H9 (cell line): ENCODE measurements at regions not wholly inside any gene's neighbourhood (a gene's known extent, or its start where the extent isn't known, plus 50 kb on each side); places are given as distances from the start of the nearest gene placed in this dataset.
A peak's percentile ranks its signal among the peaks of the same experiment; 100 is the strongest.

ENCODE experiments used
- DNase-seq: peaks from one replicate; pipeline ENCODE4 v3.0.0-alpha.2; 2017
- H2AFZ ChIP-seq: one replicate; pipeline ENCODE4 v1.6.1; 2013; ENCODE audit warnings: mild to moderate bottlenecking, low read length, control low read depth, moderate library complexity
- H2AK5ac ChIP-seq: 2 replicates; pipeline ENCODE4 v1.6.1; 2013; ENCODE audit warnings: low read length, control low read depth, mixed read lengths; ENCODE audit not compliant: insufficient read length
- H2BK120ac ChIP-seq: one replicate; pipeline ENCODE4 v1.6.1; 2013; ENCODE audit warnings: low read depth, mild to moderate bottlenecking, low read length, control low read depth, inconsistent platforms; ENCODE audit not compliant: poor library complexity, severe bottlenecking
- H2BK12ac ChIP-seq: 2 replicates; pipeline ENCODE4 v1.6.1; 2013; ENCODE audit warnings: low read length, control low read depth, mixed read lengths, low read depth; ENCODE audit not compliant: insufficient read length
- H2BK15ac ChIP-seq: 2 replicates; pipeline ENCODE4 v1.6.1; 2013; ENCODE audit warnings: low read depth, low read length, control low read depth
- H2BK20ac ChIP-seq: one replicate; pipeline ENCODE4 v1.6.1; 2013; ENCODE audit warnings: low read depth, mild to moderate bottlenecking, low read length, control low read depth, inconsistent platforms; ENCODE audit not compliant: poor library complexity, severe bottlenecking
- H2BK5ac ChIP-seq: 2 replicates; pipeline ENCODE4 v1.6.1; 2013; ENCODE audit warnings: low read length, control low read depth, mixed read lengths; ENCODE audit not compliant: insufficient read length
- H3K14ac ChIP-seq: 2 replicates; pipeline ENCODE4 v1.6.1; 2013; ENCODE audit warnings: low read length, control low read depth; ENCODE audit not compliant: insufficient read depth
- H3K18ac ChIP-seq: 2 replicates; pipeline ENCODE4 v1.6.1; 2013; ENCODE audit warnings: low read depth, mild to moderate bottlenecking, mixed read lengths, low read length, control low read depth; ENCODE audit not compliant: insufficient read length
- H3K23ac ChIP-seq: 2 replicates; pipeline ENCODE4 v1.6.1; 2013; ENCODE audit warnings: low read length, control low read depth, mixed read lengths, low read depth; ENCODE audit not compliant: insufficient read length
- H3K23me2 ChIP-seq: 2 replicates; pipeline ENCODE4 v1.6.1; 2013; ENCODE audit warnings: low read depth, mild to moderate bottlenecking, mixed read lengths, low read length, control low read depth; ENCODE audit not compliant: insufficient read length, poor library complexity, severe bottlenecking
- H3K27ac ChIP-seq: 2 replicates; pipeline ENCODE4 v1.5.1; 2013; ENCODE audit warnings: low read length, control low read depth, mixed read lengths, low read depth; ENCODE audit not compliant: insufficient read length
- H3K27me3 ChIP-seq: 2 replicates; pipeline ENCODE4 v1.6.1; 2013; ENCODE audit warnings: low read length, control low read depth, inconsistent platforms; ENCODE audit not compliant: insufficient read depth
- H3K4ac ChIP-seq: 2 replicates; pipeline ENCODE4 v1.6.1; 2013; ENCODE audit warnings: low read depth, mild to moderate bottlenecking, control low read depth, inconsistent platforms, low read length, moderate library complexity
- H3K4me1 ChIP-seq: 2 replicates; pipeline ENCODE4 v1.6.1; 2013; ENCODE audit warnings: low read length, control low read depth, inconsistent platforms; ENCODE audit not compliant: insufficient read depth
- H3K4me2 ChIP-seq: 2 replicates; pipeline ENCODE4 v1.6.1; 2013; ENCODE audit warnings: low read length, control low read depth, mixed read lengths; ENCODE audit not compliant: insufficient read length, insufficient read depth
- H3K56ac ChIP-seq: 2 replicates; pipeline ENCODE4 v1.6.1; 2013; ENCODE audit warnings: low read depth, mild to moderate bottlenecking, mixed read lengths, low read length, control low read depth; ENCODE audit not compliant: insufficient read length
- H3K79me1 ChIP-seq: 2 replicates; pipeline ENCODE4 v1.6.1; 2013; ENCODE audit warnings: low read depth, mild to moderate bottlenecking, moderate library complexity, low read length, control low read depth, inconsistent platforms; ENCODE audit not compliant: insufficient read depth, poor library complexity, severe bottlenecking
- H3K79me2 ChIP-seq: 2 replicates; pipeline ENCODE4 v1.6.1; 2013; ENCODE audit warnings: low read length, control low read depth, inconsistent platforms; ENCODE audit not compliant: insufficient read depth
- H3K9ac ChIP-seq: 2 replicates; pipeline ENCODE4 v1.6.1; 2013; ENCODE audit warnings: low read length, control low read depth, mixed read lengths; ENCODE audit not compliant: insufficient read length; ENCODE audit errors: extremely low read depth
- H3K9me3 ChIP-seq: one replicate; pipeline ENCODE4 v1.6.1; 2013; ENCODE audit warnings: low read depth, low read length, inconsistent platforms; ENCODE audit not compliant: control insufficient read depth
- H3T11ph ChIP-seq: one replicate; pipeline ENCODE4 v1.6.1; 2013; ENCODE audit warnings: mild to moderate bottlenecking, low read length, control low read depth, inconsistent platforms
- H4K20me1 ChIP-seq: one replicate; pipeline ENCODE4 v1.6.1; 2013; ENCODE audit not compliant: control insufficient read depth, insufficient read length, insufficient read depth
- H4K5ac ChIP-seq: 2 replicates; pipeline ENCODE4 v1.6.1; 2013; ENCODE audit warnings: low read depth, mild to moderate bottlenecking, mixed read lengths, low read length, control low read depth; ENCODE audit not compliant: insufficient read length
- H4K8ac ChIP-seq: replicated peaks from 2 replicates; pipeline ENCODE4 v1.6.1; 2013; ENCODE audit warnings: low read length, control low read depth, mixed read lengths, low read depth; ENCODE audit not compliant: insufficient read length
- H4K91ac ChIP-seq: 2 replicates; pipeline ENCODE4 v1.6.1; 2013; ENCODE audit warnings: low read depth, mild to moderate bottlenecking, moderate library complexity, mixed read lengths, low read length, control low read depth; ENCODE audit not compliant: insufficient read length
- H3K27ac Mint-ChIP-seq, 3 experiments: 2 replicates in 2 of 3; 3 replicates in 1 of 3; pipeline ENCODE4 v1.8.0; 2020 to 2021; ENCODE audit warnings: mixed read lengths in 3 of 3, mild to moderate bottlenecking in 1 of 3, moderate library complexity in 1 of 3
- H3K27me3 Mint-ChIP-seq: 2 replicates; pipeline ENCODE4 v1.8.0; 2021; ENCODE audit warnings: low read depth, mild to moderate bottlenecking, moderate library complexity, mixed read lengths
- H3K36me3 Mint-ChIP-seq, 3 experiments: 2 replicates in 2 of 3; 3 replicates in 1 of 3; pipeline ENCODE4 v1.8.0; 2020 to 2021; ENCODE audit warnings: low read depth in 3 of 3, mixed read lengths in 3 of 3; ENCODE audit not compliant: insufficient read depth in 1 of 3
- H3K4me1 Mint-ChIP-seq, 2 experiments: 2 replicates each; pipeline ENCODE4 v1.8.0; 2020; ENCODE audit warnings: mixed read lengths in 2 of 2
- H3K4me3 Mint-ChIP-seq, 2 experiments: 2 replicates in 1 of 2; 3 replicates in 1 of 2; pipeline ENCODE4 v1.8.0; 2020 to 2021; ENCODE audit warnings: mild to moderate bottlenecking in 2 of 2, mixed read lengths in 2 of 2, moderate library complexity in 1 of 2
- H3K9me3 Mint-ChIP-seq, 2 experiments: 2 replicates in 1 of 2; 3 replicates in 1 of 2; pipeline ENCODE4 v1.8.0; 2020; ENCODE audit warnings: mild to moderate bottlenecking in 2 of 2, mixed read lengths in 2 of 2, moderate library complexity in 1 of 2
- WGBS: extraction: QIAGEN DNeasy Blood & Tissue Kit; methylation state at CpG from one replicate; pipeline ENCODE4 v1.1.7; 2013; ENCODE audit warnings: missing lambda C conversion rate, low lambda C conversion rate, mixed read lengths; ENCODE audit not compliant: insufficient read length; ENCODE audit errors: extremely low coverage; 5-methylcytosine and 5-hydroxymethylcytosine counted together
- TF ChIP-seq, protein P1 (sequence below): fragments of 200-600 bp; sonication (generic); conservative IDR thresholded peaks from 3 replicates; pipeline ENCODE4 v1.8.0; 2021; ENCODE audit warnings: antibody characterized with exemption, mild to moderate bottlenecking

- Mint-ChIP-seq H3K4me3 (no peak overlapping the region), H3K27me3 (no peaks in the 10 kb centered on the region; the same call in 1 of the 2 replicates), H3K36me3 (no peaks in the 10 kb centered on the region; a peak in 2 of 7 replicates), H3K4me1 (no peaks in the 10 kb centered on the region), H3K9me3 (no peaks in the 10 kb centered on the region), H3K27ac (no peak overlapping the region)
- Histone ChIP-seq H2AK5ac (no peak overlapping the region), H3K27ac (no peak overlapping the region), H3K79me1 (no peaks in the 10 kb centered on the region), H3K9me3 (no peaks in the 10 kb centered on the region), H2BK20ac (no peak overlapping the region), H3K23me2 (no peaks in the 10 kb centered on the region), H3T11ph (no peak overlapping the region), H2BK5ac (no peak overlapping the region), H3K4me2 (no peak overlapping the region), H4K5ac (no peak overlapping the region), H3K18ac (no peak overlapping the region), H3K9ac (no peak overlapping the region), H2AFZ (no peak overlapping the region), H4K20me1 (no peaks in the 10 kb centered on the region), H2BK120ac (no peak overlapping the region), H3K4ac (no peak overlapping the region), H3K27me3 (no peaks in the 10 kb centered on the region), H3K23ac (no peak overlapping the region), H4K91ac (no peak overlapping the region), H2BK15ac (no peak overlapping the region), H4K8ac (no peak overlapping the region), H3K4me1 (no peaks in the 10 kb centered on the region), H3K14ac (no peak overlapping the region), H3K79me2 (no peaks in the 10 kb centered on the region), H2BK12ac (no peak overlapping the region), H3K56ac (no peak overlapping the region)
- WGBS, result no CpG with 5 or more reads among the region's 9 CpGs
- peak; percentile 10 for DNase-seq
- TF ChIP-seq, protein P1, sequence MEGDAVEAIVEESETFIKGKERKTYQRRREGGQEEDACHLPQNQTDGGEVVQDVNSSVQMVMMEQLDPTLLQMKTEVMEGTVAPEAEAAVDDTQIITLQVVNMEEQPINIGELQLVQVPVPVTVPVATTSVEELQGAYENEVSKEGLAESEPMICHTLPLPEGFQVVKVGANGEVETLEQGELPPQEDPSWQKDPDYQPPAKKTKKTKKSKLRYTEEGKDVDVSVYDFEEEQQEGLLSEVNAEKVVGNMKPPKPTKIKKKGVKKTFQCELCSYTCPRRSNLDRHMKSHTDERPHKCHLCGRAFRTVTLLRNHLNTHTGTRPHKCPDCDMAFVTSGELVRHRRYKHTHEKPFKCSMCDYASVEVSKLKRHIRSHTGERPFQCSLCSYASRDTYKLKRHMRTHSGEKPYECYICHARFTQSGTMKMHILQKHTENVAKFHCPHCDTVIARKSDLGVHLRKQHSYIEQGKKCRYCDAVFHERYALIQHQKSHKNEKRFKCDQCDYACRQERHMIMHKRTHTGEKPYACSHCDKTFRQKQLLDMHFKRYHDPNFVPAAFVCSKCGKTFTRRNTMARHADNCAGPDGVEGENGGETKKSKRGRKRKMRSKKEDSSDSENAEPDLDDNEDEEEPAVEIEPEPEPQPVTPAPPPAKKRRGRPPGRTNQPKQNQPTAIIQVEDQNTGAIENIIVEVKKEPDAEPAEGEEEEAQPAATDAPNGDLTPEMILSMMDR, result no peak
Observed at GRCh38 chr10:43897765-43898419, 249.2 kb upstream of the ZNF32 start.
